K562 (cell line): ENCODE measurements at regions not wholly inside any gene's neighbourhood (a gene's known extent, or its start where the extent isn't known, plus 50 kb on each side); places are given as distances from the start of the nearest gene placed in this dataset.

ENCODE experiments used
- ATAC-seq: fragments of 200-7000 bp; cut with Tn5 transposase; 3 replicates; pipeline ENCODE4 v1.9.1; 2020; ENCODE audit warnings: moderate library complexity
- BruUV-seq: library from RNA; stranded (reverse); fragments of 400-500 nt; replicated peaks from 2 replicates; lab custom pipeline; 2021; lab: Mats Ljungman, UMichigan
- CTCF ChIA-PET: fragments of 300-600 bp; formaldehyde crosslinking; extraction: SDS; loops from one replicate; lab custom pipeline; 2021; ENCODE audit warnings: low intra/inter-chr PET ratio; lab: Yijun Ruan, JAX
- POLR2A ChIA-PET: fragments of 300-600, 350-650 bp; sonication (Branson Sonifier 250); formaldehyde crosslinking; extraction: SDS; loops from one replicate; lab custom pipeline; 2021; ENCODE audit warnings: antibody characterized with exemption, inconsistent platforms; lab: Yijun Ruan, JAX
- DNase-seq, 4 experiments: peaks; one replicate each; pipeline versions ENCODE4 v3.0.0 to v3.0.0-alpha.2; 2011 to 2018; ENCODE audit warnings: low spot score in 3 of 4, mixed read lengths in 3 of 4; ENCODE audit errors: extremely low read depth in 1 of 4
- FAIRE-seq: peaks from 2 replicates; lab custom pipeline; 2011; peaks lifted over from hg19 to GRCh38; lab: Jason Lieb, UNC
- H2AFZ ChIP-seq: 2 replicates; pipeline ENCODE4 v1.6.0; 2011; ENCODE audit warnings: low read depth, low read length, control low read depth, inconsistent platforms
- H3K27ac ChIP-seq: fragments of 200-600 bp; 3 replicates; pipeline ENCODE4 v1.8.0; 2011; ENCODE audit warnings: low read depth, mild to moderate bottlenecking, control low read depth, inconsistent platforms, low read length, moderate library complexity, mixed read lengths; ENCODE audit errors: extremely low read depth
- H3K27me3 ChIP-seq, 2 experiments: fragments of 300-600 bp in 1 of 2; 2 replicates in 1 of 2; 3 replicates in 1 of 2; pipeline versions ENCODE4 v1.6.0 to v1.8.0; 2011; ENCODE audit warnings: inconsistent platforms in 2 of 2, low read length in 2 of 2, mild to moderate bottlenecking in 1 of 2, mixed read lengths in 1 of 2, moderate library complexity in 1 of 2; ENCODE audit not compliant: control insufficient read depth in 2 of 2, insufficient read depth in 2 of 2
- H3K36me3 ChIP-seq: fragments of 300-600 bp; 3 replicates; pipeline ENCODE4 v1.8.0; 2011; ENCODE audit warnings: mild to moderate bottlenecking, low read length, inconsistent platforms; ENCODE audit not compliant: control insufficient read depth, insufficient read depth
- H3K4me1 ChIP-seq, 2 experiments: fragments of 200-600 bp in 1 of 2; replicated peaks in 1 of 2; 2 replicates in 1 of 2; 3 replicates in 1 of 2; pipeline versions ENCODE4 v1.5.1 to v1.8.0; 2011; ENCODE audit warnings: inconsistent platforms in 2 of 2, low read length in 2 of 2, mild to moderate bottlenecking in 1 of 2, mixed read lengths in 1 of 2, moderate library complexity in 1 of 2; ENCODE audit not compliant: control insufficient read depth in 2 of 2, insufficient read depth in 2 of 2
- H3K4me2 ChIP-seq: 2 replicates; pipeline ENCODE4 v1.6.1; 2011; ENCODE audit warnings: low read length, control low read depth, inconsistent platforms, mixed read lengths; ENCODE audit not compliant: insufficient read depth
- H3K4me3 ChIP-seq: fragments of 200-600 bp; sonication (generic), shearing (Covaris generic); 2 replicates; pipeline ENCODE4 v1.5.1; 2016; ENCODE audit warnings: control low read depth, inconsistent platforms
- H3K79me2 ChIP-seq: fragments of 200-600 bp; 3 replicates; pipeline ENCODE4 v1.8.0; 2011; ENCODE audit warnings: low read length, inconsistent platforms; ENCODE audit not compliant: control insufficient read depth, insufficient read depth
- H3K9ac ChIP-seq, 2 experiments: 2 replicates each; pipeline versions ENCODE4 v1.6.0 to v1.6.1; 2011; ENCODE audit warnings: low read depth in 2 of 2, low read length in 2 of 2, control low read depth in 1 of 2, inconsistent platforms in 1 of 2, mild to moderate bottlenecking in 1 of 2, mixed read lengths in 1 of 2; ENCODE audit not compliant: insufficient read depth in 1 of 2
- H3K9me1 ChIP-seq: one replicate; pipeline ENCODE4 v1.6.0; 2011; ENCODE audit warnings: inconsistent platforms, mild to moderate bottlenecking, low read length, moderate library complexity; ENCODE audit not compliant: control insufficient read depth, insufficient read depth
- H3K9me3 ChIP-seq: replicated peaks from 2 replicates; pipeline ENCODE4 v1.5.1; 2011; ENCODE audit warnings: low read depth, low read length, inconsistent platforms; ENCODE audit not compliant: control insufficient read depth, insufficient read depth
- H4K20me1 ChIP-seq: replicated peaks from 2 replicates; pipeline ENCODE4 v1.6.1; 2011; ENCODE audit warnings: low read length, inconsistent platforms, mixed read lengths; ENCODE audit not compliant: control insufficient read depth, insufficient read depth
- CEBPB ChIP-seq: fragments of 450-650 bp; IDR thresholded peaks from 2 replicates; pipeline ENCODE4 v1.6.1; 2016; ENCODE audit warnings: missing genetic modification characterization, missing compliant biosample characterization
- CEBPG ChIP-seq, 3 experiments: fragments of 200-800 bp in 1 of 3; sonication (Bioruptor generic) in 1 of 3; sonication (generic) in 1 of 3; formaldehyde crosslinking in 1 of 3; IDR thresholded peaks in 2 of 3; conservative IDR thresholded peaks in 1 of 3; 2 replicates each; pipeline versions ENCODE4 v1.6.1 to v1.8.0; 2016 to 2022; ENCODE audit warnings: missing compliant biosample characterization in 2 of 3, missing genetic modification characterization in 2 of 3, mild to moderate bottlenecking in 1 of 3, missing genetic modification reagents in 1 of 3
- E2F3 ChIP-seq: fragments of 250-450 bp; sonication (Bioruptor Pico); IDR thresholded peaks from 2 replicates; pipeline ENCODE4 v1.4.0; 2020; ENCODE audit warnings: mild to moderate bottlenecking
- EP300 ChIP-seq: IDR thresholded peaks from 2 replicates; pipeline ENCODE4 v1.6.1; 2012; ENCODE audit warnings: low read length, improper control_type of control experiment
- HOXB6 ChIP-seq: fragments of 250-450 bp; sonication (Bioruptor Pico); IDR thresholded peaks from 2 replicates; pipeline ENCODE4 v1.5.1; 2022; ENCODE audit warnings: mild to moderate bottlenecking, borderline replicate concordance
- HSF4 ChIP-seq: fragments of 250-450 bp; sonication (Bioruptor Pico); IDR thresholded peaks from 2 replicates; pipeline ENCODE4 v2.1.2; 2022; ENCODE audit warnings: mild to moderate bottlenecking, moderate library complexity, borderline replicate concordance
- KDM2B ChIP-seq: fragments of 250-450 bp; sonication (Bioruptor Pico); IDR thresholded peaks from 2 replicates; pipeline ENCODE4 v1.8.0; 2021; ENCODE audit warnings: mild to moderate bottlenecking, moderate library complexity
- NR2F6 ChIP-seq: fragments of 450-650 bp; formaldehyde crosslinking; IDR thresholded peaks from 2 replicates; pipeline ENCODE4 v1.4.0; 2020; ENCODE audit warnings: mild to moderate bottlenecking
- RBM25 ChIP-seq: fragments of 200-400 bp; formaldehyde crosslinking; IDR thresholded peaks from 2 replicates; pipeline ENCODE4 v1.6.1; 2018; ENCODE audit warnings: low read length, low read depth, moderate library complexity; ENCODE audit not compliant: severe bottlenecking
- RNF2 ChIP-seq: sonication (generic); IDR thresholded peaks from 2 replicates; pipeline ENCODE4 v1.6.1; 2016
- TCF7 ChIP-seq: sonication (generic); IDR thresholded peaks from 2 replicates; pipeline ENCODE4 v1.6.1; 2016; ENCODE audit warnings: antibody characterized with exemption, borderline replicate concordance
- ZFP30 ChIP-seq: fragments of 250-450 bp; sonication (Bioruptor Pico); IDR thresholded peaks from 2 replicates; pipeline ENCODE4 v1.8.0; 2022; ENCODE audit warnings: moderate library complexity, mild to moderate bottlenecking, inconsistent platforms, borderline replicate concordance
- ZNF24 ChIP-seq: fragments of 450-650 bp; IDR thresholded peaks from 2 replicates; pipeline ENCODE4 v1.6.1; 2016
- ZNF444 ChIP-seq: fragments of 250-450 bp; sonication (Bioruptor Pico); IDR thresholded peaks from 2 replicates; pipeline ENCODE4 v1.4.0; 2020; ENCODE audit warnings: mild to moderate bottlenecking, moderate library complexity
- ZNF583 ChIP-seq: fragments of 250-450 bp; sonication (Bioruptor Pico); IDR thresholded peaks from 2 replicates; pipeline ENCODE4 v1.4.0; 2020
- WGBS: fragments of 100-300 bp; shearing (Covaris generic); methylation state at CpG from one replicate; pipeline ENCODE4 v1.1.6; 2016; ENCODE audit warnings: low coverage, mixed read lengths; ENCODE audit not compliant: insufficient coverage; ENCODE audit errors: missing lambda C conversion rate; 5-methylcytosine and 5-hydroxymethylcytosine counted together
- in situ Hi-C: fragments of 300-500 bp; cut with MboI; formaldehyde crosslinking; loops from 4 replicates; pipeline ENCODE4 v1.15.0; 2018; ENCODE audit warnings: inconsistent platforms, mixed read lengths
- intact Hi-C: fragments of 100-400 bp; cut with micrococcal nuclease; formaldehyde crosslinking; loops from 2 replicates; pipeline ENCODE4 v1.14.2; 2022

GRCh38 chr5:40171971-40172370, 507.7 kb upstream of the PTGER4 start:
- no peaks in the 10 kb centered on the region for H3K79me2 ChIP-seq
- H3K4me3 ChIP-seq: no peak overlapping the region
- no TSS peak for BruUV-seq
- no peak overlapping the region for H3K27ac ChIP-seq
- no peak overlapping the region for H3K9ac ChIP-seq
- no peak for FAIRE-seq
- TF ChIP-seq TCF7 (no peak), ZNF583 (no peak), E2F3 (CRISPR knock-in tag) (no peak)
- CTCF ChIA-PET: no interaction called here
- H3K4me1 ChIP-seq: no peaks in the 10 kb centered on the region
- H3K4me2 ChIP-seq: no peak overlapping the region
- H4K20me1 ChIP-seq: no peaks in the 10 kb centered on the region
- H3K36me3 ChIP-seq: no peaks in the 10 kb centered on the region
- no peak overlapping the region for H2AFZ ChIP-seq
- in situ Hi-C loops (no loop called here), intact Hi-C loops (no loop called here)
- H3K9me3 ChIP-seq: 0 out of 2 replicates have a peak, but pooled peaks cover 3% of the 10 kb centered on the region
- H3K9me1 ChIP-seq: no peaks in the 10 kb centered on the region
- POLR2A ChIA-PET: no interaction called here
- no peaks in the 10 kb centered on the region for H3K27me3 ChIP-seq
- no peak for DNase-seq
- ATAC-seq: no peak
- WGBS: 0% methylated on average over 2 of the region's 2 CpGs

DNA sequence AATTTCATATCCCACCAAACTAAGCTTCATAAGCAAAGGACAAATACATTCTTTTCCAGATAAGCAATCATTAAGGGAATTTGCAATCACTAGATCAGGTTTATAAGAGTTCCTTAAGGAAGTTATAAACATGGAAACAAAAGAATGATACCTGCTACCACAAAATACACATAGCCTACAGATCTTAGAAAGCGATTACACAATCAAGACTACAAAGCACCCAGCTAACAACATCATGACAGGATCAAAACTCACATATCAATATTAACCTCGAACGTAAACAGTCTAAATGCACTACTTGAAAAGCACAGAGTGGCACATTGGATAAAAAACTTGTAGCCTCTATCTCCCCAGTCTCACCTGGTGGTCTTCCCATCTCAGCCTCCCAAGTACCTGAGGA, 512.4 kb upstream of the PTGER4 start:
- Histone ChIP-seq H2AFZ (no peak overlapping the region), H3K4me1 (no peaks in the 10 kb centered on the region), H3K79me2 (no peaks in the 10 kb centered on the region), H3K4me2 (no peak overlapping the region), H3K36me3 (no peaks in the 10 kb centered on the region), H3K4me3 (no peak overlapping the region), H4K20me1 (no peaks in the 10 kb centered on the region), H3K27ac (no peak overlapping the region), H3K27me3 (no peaks in the 10 kb centered on the region), H3K9ac (no peak overlapping the region), H3K9me1 (no peaks in the 10 kb centered on the region), H3K9me3 (0 out of 2 replicates have a peak, but pooled peaks cover 2% of the 10 kb centered on the region)
- CTCF ChIA-PET: no interaction called here
- intact Hi-C loops: no loop called here
- FAIRE-seq (no peak), DNase-seq (no peak), ATAC-seq (no peak)
- POLR2A ChIA-PET: no interaction called here
- WGBS: 2% methylated on average over 3 of the region's 3 CpGs
- BruUV-seq: no TSS peak
- in situ Hi-C loops: no loop called here
- no peak for TF ChIP-seq HOXB6 (CRISPR knock-in tag)
- no peak for TF ChIP-seq ZNF24
- TF ChIP-seq KDM2B: no peak
- no peak for TF ChIP-seq HSF4 (CRISPR knock-in tag)
- TF ChIP-seq EP300: no peak
- TF ChIP-seq ZFP30 (CRISPR knock-in tag): no peak
- no peak for TF ChIP-seq RNF2
- peak; percentile 17; the same call in 1 of the 2 replicates for TF ChIP-seq CEBPB
- no peak for TF ChIP-seq CEBPG (CRISPR knock-in tag; IDR thresholded peaks at IDR 0.05)
- TF ChIP-seq CEBPG (tag; conservative IDR thresholded peaks at IDR 0.05 in 1 of 2, IDR thresholded peaks at IDR 0.05 in 1 of 2): 0 out of 4 replicates have a peak, but pooled peaks of 1 of the 2 experiments have one; percentile 9
- TF ChIP-seq NR2F6 (CRISPR knock-in tag): no peak
- no peak for TF ChIP-seq ZNF444 (CRISPR knock-in tag)
- TF ChIP-seq RBM25: no peak
